Psoas muscle (tissue), 7 donors: ENCODE measurements at regions not wholly inside any gene's neighbourhood (a gene's known extent, or its start where the extent isn't known, plus 50 kb on each side); places are given as distances from the start of the nearest gene placed in this dataset.

Experiments
- ATAC-seq, 4 donors: fragments of 200-7000 bp; cut with Tn5 transposase; one replicate each; pipeline ENCODE4 v1.9.1; 2020; ENCODE audit warnings: moderate library complexity in 3 of 4, mild to moderate bottlenecking in 2 of 4
- DNase-seq, 2 donors: peaks; one replicate each; pipeline ENCODE4 v3.0.0-alpha.2; 2020
- H3K27ac ChIP-seq: fragments of 200-600 bp; one replicate; pipeline ENCODE4 v1.8.0; 2022
- H3K27me3 ChIP-seq, 3 donors: fragments of 200-600 bp in 1 of 3; one replicate each; pipeline versions ENCODE4 v1.6.1 to v1.8.0; 2013 to 2022; ENCODE audit warnings: low read length in 2 of 3, mild to moderate bottlenecking in 2 of 3, moderate library complexity in 1 of 3; ENCODE audit not compliant: insufficient read depth in 3 of 3
- H3K36me3 ChIP-seq, 2 donors: fragments of 200-600 bp in 1 of 2; one replicate each; pipeline versions ENCODE4 v1.6.1 to v1.8.0; 2013 to 2022; ENCODE audit warnings: low read depth in 1 of 2, mild to moderate bottlenecking in 1 of 2, moderate library complexity in 1 of 2; ENCODE audit not compliant: insufficient read depth in 1 of 2
- H3K4me1 ChIP-seq: fragments of 200-600 bp; one replicate; pipeline ENCODE4 v1.8.0; 2022
- H3K4me3 ChIP-seq: fragments of 200-600 bp; one replicate; pipeline ENCODE4 v1.8.0; 2022; ENCODE audit warnings: mild to moderate bottlenecking
- H3K9me3 ChIP-seq: fragments of 200-600 bp; one replicate; pipeline ENCODE4 v1.8.0; 2022
- WGBS, 3 donors: extraction: QIAGEN DNeasy Blood & Tissue Kit; methylation state at CpG; one replicate each; pipeline versions ENCODE4 v1.1.6 to v1.1.7; 2013; 5-methylcytosine and 5-hydroxymethylcytosine counted together
- intact Hi-C, 2 donors: fragments of 100-400 bp; cut with DNase I; formaldehyde crosslinking; loops; one replicate each; pipeline versions ENCODE4 v1.11.0 to v1.14.2; 2022
- TF ChIP-seq, protein P1 (sequence below): fragments of 200-600 bp; IDR thresholded peaks from one replicate; pipeline ENCODE4 v1.8.0; 2022; ENCODE audit warnings: antibody characterized with exemption
- donor health status: healthy with polysubstance abuse.
- donor health status: DM: no; HTN: no; CAD: no; lungs with moderate emphysema.
- donor health status: Bipolar disorder and iron deficiency.
- donor health status: healthy.
- donor health status: DM: yes; HTN: yes; CAD: no.
- donor health status: DM: no; HTN: no; CAD: no.
- donor health status: DM: yes; HTN: yes; CAD: no.

DNA sequence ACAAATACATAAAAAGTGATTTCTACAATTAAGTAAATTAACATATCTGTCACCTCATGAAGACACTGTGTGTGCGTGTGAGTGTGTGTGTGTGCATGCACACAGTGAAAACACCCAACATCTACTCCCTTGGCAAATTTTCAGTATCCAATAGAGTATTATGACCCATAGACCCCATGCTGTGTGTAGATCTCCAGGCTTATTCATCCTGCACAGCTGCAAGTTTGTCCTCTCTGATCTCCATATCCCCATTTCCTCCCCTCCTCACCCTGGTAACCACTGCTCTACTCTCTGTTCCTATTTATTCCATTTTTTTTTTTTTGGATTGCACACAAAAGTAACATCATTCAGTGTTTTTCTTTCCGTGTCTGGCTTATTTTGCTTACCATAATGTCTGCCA lies 391.0 kb downstream of the SOX11 start:
- DNase-seq (no peak), ATAC-seq (no peak)
- no peaks in the 10 kb centered on the region for H3K9me3 ChIP-seq
- H3K36me3 ChIP-seq, result no peaks in the 10 kb centered on the region
- TF ChIP-seq, protein P1, sequence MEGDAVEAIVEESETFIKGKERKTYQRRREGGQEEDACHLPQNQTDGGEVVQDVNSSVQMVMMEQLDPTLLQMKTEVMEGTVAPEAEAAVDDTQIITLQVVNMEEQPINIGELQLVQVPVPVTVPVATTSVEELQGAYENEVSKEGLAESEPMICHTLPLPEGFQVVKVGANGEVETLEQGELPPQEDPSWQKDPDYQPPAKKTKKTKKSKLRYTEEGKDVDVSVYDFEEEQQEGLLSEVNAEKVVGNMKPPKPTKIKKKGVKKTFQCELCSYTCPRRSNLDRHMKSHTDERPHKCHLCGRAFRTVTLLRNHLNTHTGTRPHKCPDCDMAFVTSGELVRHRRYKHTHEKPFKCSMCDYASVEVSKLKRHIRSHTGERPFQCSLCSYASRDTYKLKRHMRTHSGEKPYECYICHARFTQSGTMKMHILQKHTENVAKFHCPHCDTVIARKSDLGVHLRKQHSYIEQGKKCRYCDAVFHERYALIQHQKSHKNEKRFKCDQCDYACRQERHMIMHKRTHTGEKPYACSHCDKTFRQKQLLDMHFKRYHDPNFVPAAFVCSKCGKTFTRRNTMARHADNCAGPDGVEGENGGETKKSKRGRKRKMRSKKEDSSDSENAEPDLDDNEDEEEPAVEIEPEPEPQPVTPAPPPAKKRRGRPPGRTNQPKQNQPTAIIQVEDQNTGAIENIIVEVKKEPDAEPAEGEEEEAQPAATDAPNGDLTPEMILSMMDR, result no peak
- H3K4me3 ChIP-seq, result no peak overlapping the region
- intact Hi-C loops, result no loop called here
- peaks cover 0 to 3% (median 0%) of the 10 kb centered on the region in 3 donors for H3K27me3 ChIP-seq
- H3K4me1 ChIP-seq, result no peaks in the 10 kb centered on the region
- H3K27ac ChIP-seq, result no peak overlapping the region
- 70 to 81% (median 71%) methylated on average over 2 of the region's 2 CpGs for WGBS, 3 donors

DNA sequence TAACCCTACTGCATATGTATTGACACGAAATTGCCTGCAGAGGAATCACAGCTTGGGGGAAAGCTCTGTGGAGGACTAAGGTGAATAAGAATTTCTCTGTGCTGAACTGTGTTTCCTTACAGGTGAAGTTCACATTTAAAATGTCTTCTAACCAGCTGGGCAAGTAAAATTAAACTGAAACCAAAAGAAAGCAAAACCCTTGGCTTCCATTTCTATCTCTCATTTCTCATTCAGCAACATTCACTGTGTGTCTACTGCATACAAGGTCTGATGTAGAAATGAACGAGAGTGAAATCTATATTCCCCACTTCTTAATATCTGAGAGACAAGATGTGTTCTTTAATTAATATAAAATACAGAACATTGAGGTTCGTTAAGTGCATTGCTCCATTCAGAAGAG lies 397.3 kb downstream of the SOX11 start:
- WGBS, 3 donors, result 69 to 73% (median 71%) methylated on average over 3 of the region's 3 CpGs

GRCh38 chr2:6103372-6103771 lies 411.2 kb downstream of the SOX11 start:
- ATAC-seq, result no peak
- H3K4me1 ChIP-seq, result no peaks in the 10 kb centered on the region
- H3K27me3 ChIP-seq, result no peaks in the 10 kb centered on the region
- H3K4me3 ChIP-seq, result no peak overlapping the region
- no peak overlapping the region for H3K27ac ChIP-seq
- no peaks in the 10 kb centered on the region for H3K9me3 ChIP-seq
- TF ChIP-seq, protein P1, result no peak
- DNase-seq, result no peak
- 90 to 96% (median 93%) methylated on average over 3 of the region's 3 CpGs for WGBS, 3 donors
- intact Hi-C loops, result no loop called here
- H3K36me3 ChIP-seq, result no peaks in the 10 kb centered on the region

More for the DNA sequence above, 397.3 kb downstream of the SOX11 start:
- Histone ChIP-seq H3K4me1 (no peaks in the 10 kb centered on the region), H3K36me3 (no peaks in the 10 kb centered on the region), H3K4me3 (no peak overlapping the region), H3K27me3 (peaks cover 0 to 3% (median 0%) of the 10 kb centered on the region in 3 donors), H3K9me3 (no peaks in the 10 kb centered on the region), H3K27ac (no peak overlapping the region)
- ATAC-seq (no peak), DNase-seq (no peak)
- TF ChIP-seq, protein P1, result no peak
- intact Hi-C loops, result no loop called here

DNA sequence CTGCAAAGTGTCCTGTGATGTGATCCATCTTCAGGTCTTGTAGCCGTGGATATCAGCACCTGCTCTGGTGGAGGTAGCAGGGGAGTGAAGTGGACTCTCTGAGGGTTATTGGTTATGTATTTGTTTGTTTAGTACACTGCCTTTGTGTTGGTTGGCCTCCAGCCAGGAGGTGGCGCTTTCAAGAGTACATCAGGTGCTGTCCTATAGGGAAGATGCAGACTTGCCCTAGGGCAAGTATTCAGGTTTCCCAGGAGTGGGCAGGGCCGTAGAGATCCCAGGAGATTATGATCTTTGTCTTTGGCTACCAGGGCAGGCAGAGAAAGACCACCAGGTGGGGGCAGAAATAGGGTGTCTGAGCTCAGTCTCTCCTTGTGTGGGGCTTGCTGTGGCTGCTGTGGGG lies 411.8 kb downstream of the SOX11 start:
- no peak overlapping the region for H3K27ac ChIP-seq
- peak in 1 of 2 donors; percentile 39 for DNase-seq
- no peaks in the 10 kb centered on the region for H3K4me1 ChIP-seq
- ATAC-seq, result no peak
- no peaks in the 10 kb centered on the region for H3K27me3 ChIP-seq
- H3K4me3 ChIP-seq, result no peak overlapping the region
- 83 to 86% (median 84%) methylated on average over 3 of the region's 3 CpGs for WGBS, 3 donors
- intact Hi-C loops, result no loop called here
- TF ChIP-seq, protein P1, result no peak
- H3K36me3 ChIP-seq, result no peaks in the 10 kb centered on the region
- H3K9me3 ChIP-seq, result no peaks in the 10 kb centered on the region

- no peaks in the 10 kb centered on the region for H3K4me1 ChIP-seq
- no peak overlapping the region for H3K4me3 ChIP-seq
- H3K9me3 ChIP-seq, result no peaks in the 10 kb centered on the region
- DNase-seq, result no peak
- no peaks in the 10 kb centered on the region for H3K36me3 ChIP-seq
- intact Hi-C loops, result no loop called here
- no peaks in the 10 kb centered on the region for H3K27me3 ChIP-seq
- H3K27ac ChIP-seq, result no peak overlapping the region
- 80 to 88% (median 87%) methylated on average over 4 of the region's 4 CpGs for WGBS, 3 donors
- ATAC-seq, result no peak
- TF ChIP-seq, protein P1, result no peak
These were observed 415.1 kb downstream of the SOX11 start for GRCh38 chr2:6107290-6107689.
